GM12892 (cell line): ENCODE measurements at regions not wholly inside any gene's neighbourhood (a gene's known extent, or its start where the extent isn't known, plus 50 kb on each side); places are given as distances from the start of the nearest gene placed in this dataset.

Source experiments
- POLR2A ChIP-seq: IDR thresholded peaks from 2 replicates; pipeline ENCODE4 v1.6.1; 2011; ENCODE audit warnings: low read depth, low read length, control low read depth
- POLR2AphosphoS5 ChIP-seq: IDR thresholded peaks from 2 replicates; pipeline ENCODE4 v1.6.1; 2011; ENCODE audit warnings: low read depth, low read length, control low read depth
- TAF1 ChIP-seq: IDR thresholded peaks from 2 replicates; pipeline ENCODE4 v1.6.1; 2011; ENCODE audit warnings: low read depth, mild to moderate bottlenecking, control low read depth, low read length, borderline replicate concordance

DNA sequence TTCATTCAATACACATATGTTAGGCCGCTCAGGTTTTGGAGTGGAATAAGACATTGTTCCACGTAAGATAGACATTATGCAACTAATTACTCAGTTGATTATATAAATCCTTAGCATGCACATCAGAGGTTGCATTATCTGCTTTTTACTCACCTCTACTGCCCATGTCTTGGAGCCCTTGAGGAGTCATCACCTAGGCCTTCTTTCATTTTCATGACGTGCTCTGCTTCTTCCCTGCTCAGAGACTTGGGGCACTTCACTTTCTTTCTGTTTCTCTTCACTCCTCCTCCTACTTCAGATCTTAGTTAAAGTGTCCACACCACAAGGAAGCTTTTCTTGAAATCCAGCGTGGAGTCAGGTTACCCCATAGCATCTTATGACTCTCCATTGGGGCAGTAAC is 241.1 kb downstream of the TLR4 start:
- TF ChIP-seq TAF1 (no peak), POLR2AphosphoS5 (no peak), POLR2A (no peak)
